ENCODE measurements at regions not wholly inside any gene's neighbourhood (a gene's known extent, or its start where the extent isn't known, plus 50 kb on each side); places are given as distances from the start of the nearest gene placed in this dataset.

DNA sequence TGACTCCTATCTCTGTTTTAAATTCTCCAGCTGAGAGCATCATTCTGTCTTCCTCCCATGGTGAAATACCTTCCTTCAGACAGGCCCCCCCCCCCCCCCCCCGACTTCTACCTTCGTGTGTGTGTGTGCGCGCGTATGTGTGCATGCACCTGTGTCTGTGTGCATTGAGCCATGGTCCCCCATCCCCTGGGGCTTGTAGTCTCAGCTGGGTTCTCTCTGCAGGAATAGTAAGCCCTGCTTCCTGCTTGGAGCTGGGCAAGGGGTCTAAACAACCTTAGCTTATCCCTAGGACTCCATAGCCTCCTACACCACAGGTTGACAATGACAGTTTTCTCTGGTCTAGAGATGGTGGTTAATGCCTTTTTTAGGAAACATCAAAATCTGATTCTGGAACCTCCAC lies 427.5 kb upstream of the KLHL29 start:
- peaks cover 20% of the 10 kb centered on the region for H3K9me3 ChIP-seq (ENCODE audit: control insufficient read depth, insufficient read depth, low read length)
- CTCF ChIA-PET = no interaction called here
- no peaks in the 10 kb centered on the region for H3K9me1 ChIP-seq (ENCODE audit: insufficient read depth, low read length)
- no peaks in the 10 kb centered on the region for H3K36me3 ChIP-seq (ENCODE audit: control insufficient read depth, insufficient read depth, low read length)
- no peaks in the 10 kb centered on the region for H3K4me1 ChIP-seq (ENCODE audit: control insufficient read depth, insufficient read depth, low read length)
- POLR2A ChIA-PET (ENCODE audit: unreplicated experiment) = no interaction called here
- H3K56ac ChIP-seq (ENCODE audit: extremely low read depth, insufficient read depth, low read length) = no peak overlapping the region
- no peak overlapping the region for H2BK15ac ChIP-seq (ENCODE audit: low read depth, low read length)
- no CpG with 5 or more reads among the region's 5 CpGs for WGBS, 2 experiments (ENCODE audit: extremely low coverage in 2 of 2, insufficient read length in 1 of 2)
- no peak overlapping the region for H2AK9ac ChIP-seq (replicated peaks; ENCODE audit: low read depth, low read length, poor library complexity)
- H2AFZ ChIP-seq (replicated peaks; ENCODE audit: low read length, poor library complexity) = no peak overlapping the region
- no peaks in the 10 kb centered on the region for H4K20me1 ChIP-seq (ENCODE audit: insufficient read depth, low read length)
- in situ Hi-C loops (cut with MboI; ENCODE audit: low sequenced_read_pairs) (no loop called here), dilution Hi-C loops (cut with HindIII; ENCODE audit: low sequenced_read_pairs, unreplicated experiment) (no loop called here), intact Hi-C loops (cut with micrococcal nuclease) (no loop called here)
- H4K5ac ChIP-seq (ENCODE audit: low read depth, low read length) = no peak overlapping the region
- no TSS peak for BruUV-seq (replicated peaks)
- no peak overlapping the region for H3K9ac ChIP-seq (ENCODE audit: low read depth, low read length)
- H4K91ac ChIP-seq (ENCODE audit: insufficient read depth, low read depth, low read length) = no peak overlapping the region
- no peak overlapping the region for H4K8ac ChIP-seq (ENCODE audit: low read depth in 2 of 2, low read length in 2 of 2)
- no peak overlapping the region for H2BK5ac ChIP-seq (ENCODE audit: low read depth, low read length, poor library complexity, severe bottlenecking)
- no peak overlapping the region for H3K4me3 ChIP-seq (ENCODE audit: insufficient read depth, low read depth, low read length)
- ATAC-seq (ENCODE audit: low read depth) (no peak), DNase-seq (no peak)
- H2AK5ac ChIP-seq (ENCODE audit: low read depth, low read length) = no peak overlapping the region
- no peak overlapping the region for H3K23ac ChIP-seq (ENCODE audit: low read depth, low read length)
- no peak overlapping the region for H3K4ac ChIP-seq (ENCODE audit: low read depth, low read length)
- no peak overlapping the region for H2BK20ac ChIP-seq (ENCODE audit: low read depth, low read length)
- H3K4me2 ChIP-seq (ENCODE audit: low read depth, low read length) = no peak overlapping the region
- H3K18ac ChIP-seq (ENCODE audit: low read depth, low read length) = no peak overlapping the region
- TF ChIP-seq MXI1 (IDR thresholded peaks at IDR 0.05; ENCODE audit: borderline replicate concordance, low read depth, low read length) (no peak), FOS (IDR thresholded peaks at IDR 0.05; ENCODE audit: low read depth, low read length) (no peak), BHLHE40 (IDR thresholded peaks at IDR 0.05; ENCODE audit: low read depth, low read length) (no peak), CTCF (conservative IDR thresholded peaks at IDR 0.05; ENCODE audit: low read depth, low read length) (no peak), MAZ (IDR thresholded peaks at IDR 0.05; ENCODE audit: borderline replicate concordance, low read depth, low read length) (no peak), CEBPB (IDR thresholded peaks at IDR 0.05; ENCODE audit: low read depth, low read length) (no peak), POLR2A (IDR thresholded peaks at IDR 0.05; ENCODE audit: low read depth, low read length) (no peak), CHD1 (IDR thresholded peaks at IDR 0.05; ENCODE audit: low read depth, low read length) (no peak), RAD21 (IDR thresholded peaks at IDR 0.05; ENCODE audit: low read length) (no peak), NFE2L2 (IDR thresholded peaks at IDR 0.05; ENCODE audit: low read depth, low read length) (no peak), MAFK (IDR thresholded peaks at IDR 0.05; ENCODE audit: low read depth, low read length) (no peak), RCOR1 (IDR thresholded peaks at IDR 0.05; ENCODE audit: insufficient replicate concordance, low read length) (no peak), RFX5 (IDR thresholded peaks at IDR 0.05; ENCODE audit: low read depth, low read length) (no peak), SMC3 (IDR thresholded peaks at IDR 0.05; ENCODE audit: low read depth, low read length) (no peak)
- TF ChIP-seq, protein P1, sequence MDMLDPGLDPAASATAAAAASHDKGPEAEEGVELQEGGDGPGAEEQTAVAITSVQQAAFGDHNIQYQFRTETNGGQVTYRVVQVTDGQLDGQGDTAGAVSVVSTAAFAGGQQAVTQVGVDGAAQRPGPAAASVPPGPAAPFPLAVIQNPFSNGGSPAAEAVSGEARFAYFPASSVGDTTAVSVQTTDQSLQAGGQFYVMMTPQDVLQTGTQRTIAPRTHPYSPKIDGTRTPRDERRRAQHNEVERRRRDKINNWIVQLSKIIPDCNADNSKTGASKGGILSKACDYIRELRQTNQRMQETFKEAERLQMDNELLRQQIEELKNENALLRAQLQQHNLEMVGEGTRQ (IDR thresholded peaks at IDR 0.05; ENCODE audit: low read depth, low read length) = no peak
- TF ChIP-seq, protein P2, sequence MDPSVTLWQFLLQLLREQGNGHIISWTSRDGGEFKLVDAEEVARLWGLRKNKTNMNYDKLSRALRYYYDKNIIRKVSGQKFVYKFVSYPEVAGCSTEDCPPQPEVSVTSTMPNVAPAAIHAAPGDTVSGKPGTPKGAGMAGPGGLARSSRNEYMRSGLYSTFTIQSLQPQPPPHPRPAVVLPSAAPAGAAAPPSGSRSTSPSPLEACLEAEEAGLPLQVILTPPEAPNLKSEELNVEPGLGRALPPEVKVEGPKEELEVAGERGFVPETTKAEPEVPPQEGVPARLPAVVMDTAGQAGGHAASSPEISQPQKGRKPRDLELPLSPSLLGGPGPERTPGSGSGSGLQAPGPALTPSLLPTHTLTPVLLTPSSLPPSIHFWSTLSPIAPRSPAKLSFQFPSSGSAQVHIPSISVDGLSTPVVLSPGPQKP (IDR thresholded peaks at IDR 0.05; ENCODE audit: borderline replicate concordance, low read depth, low read length) = no peak
- no peak overlapping the region for H3K27ac ChIP-seq (ENCODE audit: insufficient read depth, low read length)
- H3K14ac ChIP-seq (replicated peaks; ENCODE audit: low read depth, low read length) = no peak overlapping the region
- H2BK120ac ChIP-seq (ENCODE audit: low read depth, low read length) = no peak overlapping the region
- H3K27me3 ChIP-seq (ENCODE audit: control insufficient read depth, insufficient read depth, low read length) = no peaks in the 10 kb centered on the region
- H3K79me1 ChIP-seq (ENCODE audit: low read depth in 1 of 2, low read length in 2 of 2) = no peaks in the 10 kb centered on the region

Measured in IMR-90 (cell line).